ENCODE measurements at regions not wholly inside any gene's neighbourhood (a gene's known extent, or its start where the extent isn't known, plus 50 kb on each side); places are given as distances from the start of the nearest gene placed in this dataset.

- no peaks in the 10 kb centered on the region for H3K4me1 ChIP-seq (ENCODE audit: control insufficient read depth, low read length)
- H3F3A ChIP-seq (ENCODE audit: control insufficient read depth, insufficient read depth), result no peaks in the 10 kb centered on the region
- H3K27me3 ChIP-seq (ENCODE audit: control insufficient read depth, low read length), result no peaks in the 10 kb centered on the region
- H3K79me2 ChIP-seq (ENCODE audit: control insufficient read depth, low read length), result no peaks in the 10 kb centered on the region
- H3K9me3 ChIP-seq (ENCODE audit: control insufficient read depth, insufficient read depth, low read length), result no peaks in the 10 kb centered on the region
- no peaks in the 10 kb centered on the region for H4K20me1 ChIP-seq (ENCODE audit: control insufficient read depth, insufficient read depth, low read depth, low read length)
- TF ChIP-seq CTCF (IDR thresholded peaks at IDR 0.05; ENCODE audit: low read depth, low read length, poor library complexity, severe bottlenecking) (no peak), EZH2phosphoT487 (IDR thresholded peaks at IDR 0.05; ENCODE audit: borderline replicate concordance, low read length) (no peak)
- no peak overlapping the region for H3K4me3 ChIP-seq (ENCODE audit: low read length)
- H3K36me3 ChIP-seq (ENCODE audit: control insufficient read depth, low read length), result no peaks in the 10 kb centered on the region
- no peaks in the 10 kb centered on the region for H3K9me2 ChIP-seq (replicated peaks; ENCODE audit: control insufficient read depth, low read length)
- H3K4me2 ChIP-seq (ENCODE audit: low read length), result no peak overlapping the region
- H3K27ac ChIP-seq (ENCODE audit: low read depth, low read length), result no peak overlapping the region
Measured at GRCh38 chr9:82438581-82438980, 450.0 kb downstream of the SPATA31D1 start.

- Histone ChIP-seq H3K4me3 (ENCODE audit: low read length) (no peak overlapping the region), H3K27me3 (ENCODE audit: control insufficient read depth, low read length) (no peaks in the 10 kb centered on the region), H3K36me3 (ENCODE audit: control insufficient read depth, low read length) (no peaks in the 10 kb centered on the region), H3K4me2 (ENCODE audit: low read length) (no peak overlapping the region), H3K4me1 (ENCODE audit: control insufficient read depth, low read length) (no peaks in the 10 kb centered on the region), H3K9me2 (replicated peaks; ENCODE audit: control insufficient read depth, low read length) (no peaks in the 10 kb centered on the region), H3F3A (ENCODE audit: control insufficient read depth, insufficient read depth) (no peaks in the 10 kb centered on the region), H3K27ac (ENCODE audit: low read depth, low read length) (no peak overlapping the region), H3K9me3 (ENCODE audit: control insufficient read depth, insufficient read depth, low read length) (no peaks in the 10 kb centered on the region), H4K20me1 (ENCODE audit: control insufficient read depth, insufficient read depth, low read depth, low read length) (no peaks in the 10 kb centered on the region), H3K79me2 (ENCODE audit: control insufficient read depth, low read length) (no peaks in the 10 kb centered on the region)
- no peak for TF ChIP-seq EZH2phosphoT487 (IDR thresholded peaks at IDR 0.05; ENCODE audit: borderline replicate concordance, low read length)
- TF ChIP-seq CTCF (IDR thresholded peaks at IDR 0.05; ENCODE audit: low read depth, low read length, poor library complexity, severe bottlenecking), result no peak
Measured at GRCh38 chr9:82443312-82443711, 454.7 kb downstream of the SPATA31D1 start.

- Histone ChIP-seq H3K9me2 (replicated peaks; ENCODE audit: control insufficient read depth, low read length) (no peaks in the 10 kb centered on the region), H4K20me1 (ENCODE audit: control insufficient read depth, insufficient read depth, low read depth, low read length) (no peaks in the 10 kb centered on the region), H3K36me3 (ENCODE audit: control insufficient read depth, low read length) (no peaks in the 10 kb centered on the region), H3K27me3 (ENCODE audit: control insufficient read depth, low read length) (no peaks in the 10 kb centered on the region), H3K79me2 (ENCODE audit: control insufficient read depth, low read length) (no peaks in the 10 kb centered on the region), H3K4me1 (ENCODE audit: control insufficient read depth, low read length) (no peaks in the 10 kb centered on the region), H3K4me2 (ENCODE audit: low read length) (no peak overlapping the region), H3K9me3 (ENCODE audit: control insufficient read depth, insufficient read depth, low read length) (no peaks in the 10 kb centered on the region), H3F3A (ENCODE audit: control insufficient read depth, insufficient read depth) (no peaks in the 10 kb centered on the region), H3K4me3 (ENCODE audit: low read length) (no peak overlapping the region), H3K27ac (ENCODE audit: low read depth, low read length) (no peak overlapping the region)
- TF ChIP-seq EZH2phosphoT487 (IDR thresholded peaks at IDR 0.05; ENCODE audit: borderline replicate concordance, low read length) (no peak), CTCF (IDR thresholded peaks at IDR 0.05; ENCODE audit: low read depth, low read length, poor library complexity, severe bottlenecking) (no peak)
Measured at GRCh38 chr9:82445556-82445955, 457.0 kb downstream of the SPATA31D1 start.

DNA sequence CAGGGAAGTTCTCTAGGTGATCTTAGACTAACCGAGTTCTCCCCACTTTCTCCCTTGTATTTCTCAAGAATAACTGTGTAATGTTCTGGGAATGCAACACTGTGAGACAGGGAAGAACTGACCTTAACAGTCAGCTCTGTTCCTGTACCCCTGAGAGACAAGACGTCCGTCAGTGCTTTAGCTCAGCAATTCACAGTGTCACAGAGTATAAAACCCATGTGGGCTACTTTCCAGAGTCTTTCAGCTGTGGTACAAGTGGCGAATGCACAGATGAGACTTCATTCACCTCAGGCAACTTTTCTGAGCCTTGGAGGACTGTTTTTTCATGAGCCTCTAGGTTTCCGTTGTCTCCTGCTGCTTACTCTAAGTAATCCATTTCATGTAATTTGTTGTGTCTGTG lies 458.8 kb downstream of the SPATA31D1 start:
- Histone ChIP-seq H3K4me2 (ENCODE audit: low read length) (no peak overlapping the region), H3K27me3 (ENCODE audit: control insufficient read depth, low read length) (no peaks in the 10 kb centered on the region), H3K9me3 (ENCODE audit: control insufficient read depth, insufficient read depth, low read length) (no peaks in the 10 kb centered on the region), H3K27ac (ENCODE audit: low read depth, low read length) (no peak overlapping the region), H3K4me1 (ENCODE audit: control insufficient read depth, low read length) (no peaks in the 10 kb centered on the region), H3F3A (ENCODE audit: control insufficient read depth, insufficient read depth) (no peaks in the 10 kb centered on the region), H4K20me1 (ENCODE audit: control insufficient read depth, insufficient read depth, low read depth, low read length) (no peaks in the 10 kb centered on the region), H3K36me3 (ENCODE audit: control insufficient read depth, low read length) (no peaks in the 10 kb centered on the region), H3K79me2 (ENCODE audit: control insufficient read depth, low read length) (no peaks in the 10 kb centered on the region), H3K9me2 (replicated peaks; ENCODE audit: control insufficient read depth, low read length) (no peaks in the 10 kb centered on the region), H3K4me3 (ENCODE audit: low read length) (no peak overlapping the region)
- no peak for TF ChIP-seq CTCF (IDR thresholded peaks at IDR 0.05; ENCODE audit: low read depth, low read length, poor library complexity, severe bottlenecking)

All from DOHH2 (cell line).